Stimulated activated CD4-positive, alpha-beta T cell treated with anti-CD3 and anti-CD28 coated beads, Interleukin-4, amount 100 ng/mL, for 24 hours (primary cell): ENCODE measurements at regions not wholly inside any gene's neighbourhood (a gene's known extent, or its start where the extent isn't known, plus 50 kb on each side); places are given as distances from the start of the nearest gene placed in this dataset.

Experiments used
- DNase-seq: peaks from one replicate; pipeline ENCODE4 v3.0.0-alpha.2; 2020

- no peak for DNase-seq
These were observed 227.6 kb downstream of the BMP7 start for GRCh38 chr20:57038608-57039440.

GRCh38 chr20:57040466-57040865 is 226.0 kb downstream of the BMP7 start:
- DNase-seq = no peak

DNA sequence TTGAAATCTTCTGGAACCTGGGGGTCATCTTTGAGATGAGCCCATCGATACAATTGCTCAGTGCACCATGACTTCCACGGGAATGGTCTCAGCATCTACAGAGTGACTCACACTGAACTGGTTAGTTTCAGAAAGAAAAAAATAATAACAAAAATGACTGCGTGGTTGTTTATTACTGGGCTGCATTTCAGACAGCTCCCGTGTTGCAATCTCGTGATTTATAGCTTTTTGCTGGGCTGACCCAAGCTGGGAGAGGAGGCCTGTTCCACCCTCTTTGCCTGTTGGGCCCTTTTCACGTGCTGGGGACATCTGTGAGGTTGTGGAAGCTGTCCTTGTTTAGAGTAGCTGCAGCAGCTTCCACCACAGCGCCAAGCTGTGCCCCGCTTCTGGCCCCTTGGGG is 225.5 kb downstream of the BMP7 start:
- DNase-seq = no peak

GRCh38 chr20:57043091-57043490 is 223.3 kb downstream of the BMP7 start:
- DNase-seq = no peak

- no peak for DNase-seq
These were observed 222.7 kb downstream of the BMP7 start for GRCh38 chr20:57043669-57044268.

DNA sequence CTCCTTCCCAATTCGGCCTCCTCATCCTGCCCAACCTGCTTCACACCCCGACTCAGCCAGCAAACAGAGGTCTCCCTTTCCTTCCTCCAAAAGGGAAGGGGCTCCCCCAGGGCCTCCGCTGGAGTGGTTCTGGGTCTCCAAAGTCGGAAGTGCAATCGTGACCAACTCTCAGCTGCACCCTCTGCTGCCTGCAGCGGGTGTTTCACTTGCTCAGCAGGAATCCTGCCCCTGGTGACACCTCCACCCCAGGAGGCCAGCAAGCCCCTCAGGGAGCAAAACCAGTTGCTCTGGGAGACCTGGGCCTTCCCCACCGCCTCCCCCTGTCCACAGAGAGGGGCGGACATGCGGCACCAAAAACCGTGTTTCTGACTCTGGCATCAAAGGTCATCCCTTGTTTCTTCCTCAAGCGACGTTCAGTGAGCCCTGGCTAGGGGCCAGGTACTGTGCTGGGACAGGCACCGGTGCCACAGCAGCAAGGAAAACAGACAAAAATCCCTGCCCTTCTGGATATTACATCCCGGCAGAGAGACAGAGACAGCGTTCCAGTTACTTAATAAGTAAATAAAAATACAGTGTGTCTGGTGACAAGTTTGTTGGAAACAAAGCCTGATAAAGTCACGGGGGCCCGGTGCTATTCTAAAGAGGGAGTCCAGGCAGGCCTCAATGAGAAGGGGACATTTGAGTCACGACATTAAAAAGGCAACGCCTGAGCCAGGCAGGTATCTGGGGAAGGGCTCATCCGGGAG is 219.0 kb downstream of the BMP7 start:
- no peak for DNase-seq

DNA sequence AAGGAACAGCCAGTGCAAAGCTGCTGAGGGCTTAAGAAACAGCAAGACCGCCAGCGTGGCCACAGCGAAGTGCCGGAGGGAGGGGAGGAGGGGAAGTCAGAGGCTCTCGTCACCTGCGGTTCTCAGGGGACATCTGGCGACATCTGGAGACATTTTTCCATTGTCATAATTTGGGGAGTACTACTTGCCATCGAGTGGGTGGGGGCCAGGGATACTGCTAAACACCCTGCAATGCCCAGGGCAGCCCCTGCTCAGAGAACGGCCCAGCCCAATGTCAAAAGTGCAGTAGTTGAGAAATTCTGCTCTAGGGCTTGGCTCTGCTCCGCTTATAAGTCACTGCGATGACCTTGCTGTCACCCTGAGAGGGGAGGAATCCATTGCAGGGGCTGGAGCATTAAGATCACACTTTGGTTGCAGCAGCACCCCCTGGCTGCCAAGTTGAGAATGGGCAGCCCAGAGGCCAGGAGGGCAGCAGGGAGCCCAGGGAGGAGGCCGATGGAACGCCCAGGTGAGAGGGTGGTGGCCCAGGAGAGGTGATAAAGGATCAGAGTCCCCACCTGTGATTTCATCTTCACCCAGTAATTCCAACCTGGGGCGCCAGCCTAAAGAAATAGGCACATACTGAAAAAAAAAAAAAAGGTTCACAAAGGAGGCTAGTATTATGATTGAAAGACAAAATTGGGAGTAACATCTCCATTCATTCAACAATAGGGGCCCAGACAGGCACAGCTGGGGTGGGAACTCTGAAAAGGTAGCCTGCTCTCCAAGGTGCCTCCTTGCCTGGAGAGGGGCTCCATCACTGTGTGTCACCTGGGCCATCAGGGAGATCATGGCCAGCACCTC is 218.2 kb downstream of the BMP7 start:
- peak; percentile 5 for DNase-seq

DNA sequence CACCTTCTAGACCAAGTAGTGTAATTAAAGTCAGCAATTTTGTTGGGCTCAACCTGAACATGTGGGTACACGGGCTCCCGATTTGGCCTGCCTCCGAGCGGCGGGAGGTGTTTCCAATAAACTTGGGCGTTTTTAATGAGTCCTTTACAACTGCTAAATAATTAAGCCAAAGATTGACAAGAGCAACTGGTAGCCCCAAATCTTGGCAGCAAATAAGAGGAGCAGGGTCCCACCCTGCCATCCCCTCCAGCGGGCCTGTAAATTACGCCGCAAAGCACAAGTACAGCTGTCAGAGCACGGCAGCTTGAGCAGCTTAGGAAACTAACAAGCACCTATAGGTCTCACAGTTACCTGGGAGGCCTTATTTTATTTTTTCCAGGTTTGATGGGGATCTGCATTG is 217.1 kb downstream of the BMP7 start:
- no peak for DNase-seq

DNA sequence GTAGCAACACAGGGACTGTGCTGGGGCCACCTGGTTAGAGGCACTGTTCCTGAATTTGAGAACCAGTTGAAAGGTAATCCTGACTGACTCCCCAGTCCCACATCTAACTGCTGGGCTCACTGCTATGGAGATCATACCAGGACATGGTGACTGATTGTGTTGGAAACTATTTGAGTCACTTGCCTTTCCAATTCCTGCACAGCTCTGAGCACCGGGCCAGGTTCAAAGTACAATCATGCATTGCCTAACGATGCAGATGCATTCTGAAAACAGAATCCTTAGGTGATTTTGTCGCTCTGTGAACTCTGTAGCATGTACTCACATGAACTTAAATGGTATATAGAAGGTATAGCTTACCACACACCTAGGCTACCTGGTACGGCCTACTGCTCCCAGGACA is 215.3 kb downstream of the BMP7 start:
- DNase-seq = no peak

DNA sequence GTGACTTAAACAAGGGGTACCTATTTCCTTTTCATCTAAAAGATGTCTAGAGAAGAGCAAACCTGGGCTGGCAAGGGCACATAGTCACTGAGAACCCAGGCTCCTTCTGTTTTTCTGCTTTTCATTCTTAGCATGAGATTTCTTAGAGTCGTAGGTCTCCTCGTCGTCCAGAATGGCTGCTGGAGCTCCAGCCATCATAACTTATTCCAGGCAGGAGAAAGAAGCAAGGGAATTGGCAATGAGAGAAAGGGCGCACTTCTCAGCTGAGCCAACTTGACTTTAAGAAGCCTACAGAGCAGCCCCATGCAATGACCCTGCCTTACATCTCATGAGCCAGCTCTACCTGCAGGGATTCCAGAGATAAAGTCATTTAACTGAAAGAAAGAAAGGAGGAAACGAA is 213.4 kb downstream of the BMP7 start:
- DNase-seq = no peak

DNA sequence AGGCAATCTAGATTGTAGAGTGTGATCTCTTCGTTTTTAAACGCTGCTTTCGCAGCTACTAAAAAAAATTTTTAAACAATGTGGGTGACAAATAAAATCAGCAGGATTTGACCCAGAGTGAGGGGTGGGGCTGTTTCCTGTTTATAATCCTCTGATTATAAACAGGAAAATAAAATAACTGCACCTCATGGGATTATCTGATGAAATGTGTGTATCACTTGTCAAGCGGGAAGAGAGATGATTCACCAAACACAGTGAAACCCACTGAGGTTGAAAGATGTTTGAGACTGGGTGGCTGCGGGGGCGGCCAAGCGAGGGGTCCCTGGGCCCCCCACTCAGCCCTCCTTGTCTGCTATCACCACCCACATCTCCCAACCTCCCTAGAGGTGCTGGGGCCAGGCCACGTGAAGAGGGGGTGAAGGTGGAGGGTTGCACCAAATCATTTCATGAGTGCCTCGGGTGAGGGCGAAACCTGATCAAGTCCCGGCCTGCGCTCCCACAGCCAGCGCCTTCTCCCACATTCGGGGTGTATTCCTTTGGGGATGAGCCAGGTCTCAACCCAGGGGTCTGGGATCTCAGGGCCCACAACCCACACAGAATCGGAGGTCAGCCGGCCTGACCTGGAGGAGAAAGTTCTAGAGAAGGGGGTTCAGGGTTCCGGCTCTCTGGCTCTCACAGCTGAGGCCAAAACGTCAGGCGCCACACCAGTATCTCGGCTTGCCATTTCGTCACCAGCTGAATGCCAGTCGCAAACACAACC is 212.5 kb downstream of the BMP7 start:
- no peak for DNase-seq

DNA sequence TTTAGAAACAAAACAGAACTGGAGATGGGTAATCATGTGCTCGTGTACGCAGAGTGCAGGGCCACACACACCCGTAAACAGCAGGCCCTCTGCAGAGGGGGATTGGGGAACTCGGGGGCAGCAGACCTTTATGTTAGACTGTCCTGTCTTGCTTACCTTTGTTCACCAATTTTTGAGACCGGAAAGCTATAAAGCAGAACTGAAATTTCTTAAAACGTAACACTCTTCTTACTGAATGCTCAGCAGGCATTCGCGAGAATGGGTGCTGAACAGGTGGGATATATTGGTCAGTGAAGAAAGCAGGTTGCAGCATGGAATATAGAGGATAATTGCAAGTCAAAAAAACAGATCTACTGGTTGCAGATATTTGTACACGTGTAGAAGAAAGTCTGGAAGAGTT is 211.1 kb downstream of the BMP7 start:
- DNase-seq = no peak

- DNase-seq = no peak
These were observed 209.8 kb downstream of the BMP7 start for GRCh38 chr20:57056651-57057050.

GRCh38 chr20:57059055-57059596 is 207.3 kb downstream of the BMP7 start:
- no peak for DNase-seq

DNA sequence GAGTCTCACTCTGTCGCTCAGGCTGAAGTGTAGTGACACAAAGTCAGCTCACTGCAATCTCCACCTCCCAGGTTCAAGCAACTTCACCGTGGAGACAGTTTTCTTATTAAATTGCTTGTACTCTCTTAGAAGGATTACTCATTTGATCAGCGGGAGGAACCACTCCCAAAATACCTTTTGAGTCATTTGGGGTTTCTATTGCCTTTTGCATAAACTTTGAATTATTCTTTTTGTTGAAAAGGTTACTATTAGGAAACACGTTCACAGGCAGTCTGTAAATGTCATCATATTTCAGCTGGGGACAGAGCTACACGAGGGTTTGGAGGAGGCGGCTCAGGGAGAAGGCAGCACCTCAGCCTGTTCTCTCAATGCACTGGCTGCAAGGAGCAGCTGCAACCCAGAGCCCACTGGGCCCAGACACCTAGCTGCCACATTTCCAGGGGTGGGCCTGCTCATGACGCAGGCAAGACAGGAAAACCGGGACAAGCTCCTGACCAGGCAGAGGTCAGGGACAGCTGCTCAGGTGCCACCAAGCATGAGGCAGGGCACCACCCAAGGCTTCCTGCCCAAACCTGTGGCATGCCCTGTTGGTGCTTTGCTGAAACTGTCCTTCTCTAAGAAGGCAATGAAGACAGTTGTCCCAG is 205.9 kb downstream of the BMP7 start:
- DNase-seq = no peak

DNA sequence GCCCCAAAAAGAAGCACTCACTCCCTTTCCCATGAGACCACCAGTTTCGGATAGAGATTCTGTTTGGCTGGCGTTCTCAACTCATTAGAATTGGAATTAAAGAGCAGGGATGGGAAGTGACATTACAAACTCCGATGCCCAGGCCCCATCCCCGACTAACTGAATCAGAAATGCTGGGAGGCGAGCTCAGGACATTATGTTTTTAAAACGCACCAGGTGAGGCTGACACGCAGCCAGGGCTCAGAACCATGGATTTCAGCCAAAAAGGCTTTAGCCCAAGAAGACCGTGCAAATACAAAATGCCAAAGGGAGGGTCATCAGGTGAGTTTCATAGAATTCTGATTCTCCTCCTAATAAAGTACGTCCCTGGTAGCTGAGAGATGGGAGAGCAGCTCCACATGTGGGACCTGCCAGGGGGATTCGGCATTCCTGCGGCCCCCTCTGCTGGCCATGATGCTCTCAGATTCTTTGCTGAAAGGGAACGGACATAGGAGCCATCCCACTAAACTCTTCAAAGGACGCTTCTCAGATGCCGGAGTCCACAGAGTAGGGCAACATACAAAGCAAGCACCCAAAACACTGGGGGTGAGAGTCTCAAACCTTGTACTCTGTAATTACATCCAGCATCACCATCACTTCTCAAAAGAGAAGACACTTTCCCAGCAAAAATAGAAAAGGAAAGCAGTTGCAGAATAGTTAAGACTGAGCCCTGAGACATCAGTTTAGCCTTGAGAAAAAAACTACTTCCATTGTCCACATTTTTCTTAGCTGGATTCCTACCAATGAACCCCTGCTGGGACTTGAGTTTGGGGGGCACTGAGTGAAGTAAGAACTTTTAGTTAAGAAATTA is 205.2 kb downstream of the BMP7 start:
- DNase-seq = no peak

- DNase-seq = no peak
These were observed 204.2 kb downstream of the BMP7 start for GRCh38 chr20:57062241-57062640.

- DNase-seq = no peak
These were observed 203.7 kb downstream of the BMP7 start for GRCh38 chr20:57062696-57063270.

DNA sequence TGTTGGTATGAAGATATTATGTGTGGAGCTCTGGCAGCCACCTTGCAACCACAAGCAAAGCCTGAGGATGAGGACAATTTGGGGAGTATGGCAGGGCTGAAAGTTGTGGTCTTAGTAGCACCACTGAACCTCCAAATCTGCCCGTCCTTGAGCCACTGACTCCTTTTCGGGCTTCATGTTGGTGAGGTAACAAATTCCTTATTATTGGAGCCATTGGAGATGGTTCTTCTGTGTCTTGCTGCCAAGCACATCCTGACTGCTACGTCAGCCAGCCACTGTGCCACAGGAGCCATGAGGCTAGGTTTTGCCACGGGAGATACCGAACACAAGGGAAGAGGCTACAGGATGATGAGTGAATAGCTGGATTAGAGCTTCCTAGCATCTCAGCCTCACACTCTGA is 201.6 kb downstream of the BMP7 start:
- no peak for DNase-seq

DNA sequence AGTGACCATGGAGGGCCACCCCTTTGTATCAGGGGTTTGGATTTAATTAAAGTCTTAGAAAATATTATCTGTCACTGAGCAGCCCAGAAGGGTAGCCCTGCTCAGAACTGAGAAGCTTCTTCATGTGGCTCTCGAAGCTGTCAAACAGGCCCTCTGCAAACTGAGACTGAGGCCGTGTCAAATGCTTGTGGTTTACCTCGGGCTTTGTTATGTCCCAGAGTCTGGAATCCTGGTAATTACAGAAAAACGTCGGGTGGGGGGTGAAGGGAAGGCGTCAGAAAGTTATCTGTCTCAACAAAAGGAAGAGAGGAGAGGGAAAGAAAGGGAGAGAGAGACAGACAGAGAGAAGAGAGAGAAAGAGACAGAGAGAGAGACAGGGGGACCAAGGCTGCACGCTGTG is 200.8 kb downstream of the BMP7 start:
- DNase-seq = no peak
